ENCODE measurements at regions not wholly inside any gene's neighbourhood (a gene's known extent, or its start where the extent isn't known, plus 50 kb on each side); places are given as distances from the start of the nearest gene placed in this dataset.

GRCh38 chr3:147572970-147573340 lies 163.8 kb downstream of the ZIC1 start:
- Mint-ChIP-seq H3K9me3 (ENCODE audit: unreplicated experiment) (no peaks in the 10 kb centered on the region), H3K27me3 (ENCODE audit: insufficient read depth, unreplicated experiment) (peaks cover 8% of the 10 kb centered on the region), H3K27ac (ENCODE audit: low read depth, unreplicated experiment) (no peak overlapping the region), H3K4me3 (ENCODE audit: unreplicated experiment) (no peak overlapping the region), H3K36me3 (ENCODE audit: insufficient read depth, unreplicated experiment) (no peaks in the 10 kb centered on the region), H3K4me1 (ENCODE audit: insufficient read depth, unreplicated experiment) (peaks cover 4% of the 10 kb centered on the region)
- ChIA-PET POLR2A (no interaction called here), CTCF (no interaction called here)
- no TSS peak for BruUV-seq (replicated peaks)
- TF ChIP-seq CTCF (IDR thresholded peaks at IDR 0.05; ENCODE audit: unreplicated experiment), result no peak
- intact Hi-C loops (cut with micrococcal nuclease), result no loop called here
- DNase-seq (ENCODE audit: unreplicated experiment), result no peak

GRCh38 chr3:147574621-147575020 lies 165.5 kb downstream of the ZIC1 start:
- Mint-ChIP-seq H3K4me3 (ENCODE audit: unreplicated experiment) (no peak overlapping the region), H3K9me3 (ENCODE audit: unreplicated experiment) (no peaks in the 10 kb centered on the region), H3K27me3 (ENCODE audit: insufficient read depth, unreplicated experiment) (peaks cover 25% of the 10 kb centered on the region), H3K27ac (ENCODE audit: low read depth, unreplicated experiment) (no peak overlapping the region), H3K4me1 (ENCODE audit: insufficient read depth, unreplicated experiment) (peaks cover 4% of the 10 kb centered on the region), H3K36me3 (ENCODE audit: insufficient read depth, unreplicated experiment) (no peaks in the 10 kb centered on the region)
- POLR2A ChIA-PET, result no interaction called here
- CTCF ChIA-PET, result no interaction called here
- no peak for DNase-seq (ENCODE audit: unreplicated experiment)
- intact Hi-C loops (cut with micrococcal nuclease), result no loop called here
- TF ChIP-seq CTCF (IDR thresholded peaks at IDR 0.05; ENCODE audit: unreplicated experiment), result no peak
- no TSS peak for BruUV-seq (replicated peaks)

- intact Hi-C loops (cut with micrococcal nuclease), result no loop called here
- Mint-ChIP-seq H3K27me3 (ENCODE audit: insufficient read depth, unreplicated experiment) (peaks cover 26% of the 10 kb centered on the region), H3K4me1 (ENCODE audit: insufficient read depth, unreplicated experiment) (peaks cover 4% of the 10 kb centered on the region), H3K4me3 (ENCODE audit: unreplicated experiment) (no peak overlapping the region), H3K36me3 (ENCODE audit: insufficient read depth, unreplicated experiment) (no peaks in the 10 kb centered on the region), H3K27ac (ENCODE audit: low read depth, unreplicated experiment) (no peak overlapping the region), H3K9me3 (ENCODE audit: unreplicated experiment) (no peaks in the 10 kb centered on the region)
- no peak for TF ChIP-seq CTCF (IDR thresholded peaks at IDR 0.05; ENCODE audit: unreplicated experiment)
- no TSS peak for BruUV-seq (replicated peaks)
- POLR2A ChIA-PET, result no interaction called here
- CTCF ChIA-PET, result no interaction called here
- no peak for DNase-seq (ENCODE audit: unreplicated experiment)
These were observed 166.2 kb downstream of the ZIC1 start for GRCh38 chr3:147575391-147575790.

GRCh38 chr3:147582642-147583041 lies 173.5 kb downstream of the ZIC1 start:
- Mint-ChIP-seq H3K4me3 (ENCODE audit: unreplicated experiment) (no peak overlapping the region), H3K36me3 (ENCODE audit: insufficient read depth, unreplicated experiment) (no peaks in the 10 kb centered on the region)

More at GRCh38 chr3:147582642-147583041, 173.5 kb downstream of the ZIC1 start:
- ChIA-PET CTCF (no interaction called here), POLR2A (no interaction called here)
- intact Hi-C loops (cut with micrococcal nuclease), result no loop called here
- BruUV-seq (replicated peaks), result no TSS peak
- H3K9me3 Mint-ChIP-seq (ENCODE audit: unreplicated experiment), result no peaks in the 10 kb centered on the region
- H3K27ac Mint-ChIP-seq (ENCODE audit: low read depth, unreplicated experiment), result no peak overlapping the region
- H3K4me1 Mint-ChIP-seq (ENCODE audit: insufficient read depth, unreplicated experiment), result no peaks in the 10 kb centered on the region
- H3K27me3 Mint-ChIP-seq (ENCODE audit: insufficient read depth, unreplicated experiment), result peaks cover 21% of the 10 kb centered on the region
- no peak for TF ChIP-seq CTCF (IDR thresholded peaks at IDR 0.05; ENCODE audit: unreplicated experiment)
- no peak for DNase-seq (ENCODE audit: unreplicated experiment)
